Upper lobe of left lung (tissue), 4 donors: ENCODE measurements at regions not wholly inside any gene's neighbourhood (a gene's known extent, or its start where the extent isn't known, plus 50 kb on each side); places are given as distances from the start of the nearest gene placed in this dataset.

ENCODE experiments used
- CTCF ChIP-seq, 6 experiments: fragments of 450-650 bp in 4 of 6; fragments of 200-600 bp in 2 of 6; sonication (generic) in 2 of 6; IDR thresholded peaks; one replicate each; pipeline ENCODE4 v1.5.1; 2016 to 2019; ENCODE audit warnings: antibody characterized with exemption in 6 of 6
- EP300 ChIP-seq, 4 donors: sonication (generic); formaldehyde crosslinking; IDR thresholded peaks; one replicate each; pipeline ENCODE4 v1.5.1; 2017; ENCODE audit warnings: antibody characterized with exemption in 4 of 4, control low read depth in 2 of 4
- POLR2A ChIP-seq, 4 donors: fragments of 450-650 bp; IDR thresholded peaks; one replicate each; pipeline ENCODE4 v1.5.1; 2016 to 2017; ENCODE audit warnings: antibody characterized with exemption in 4 of 4, mild to moderate bottlenecking in 2 of 4
- POLR2AphosphoS5 ChIP-seq, 2 donors: sonication (generic); formaldehyde crosslinking; IDR thresholded peaks; one replicate each; pipeline ENCODE4 v1.5.1; 2017; ENCODE audit warnings: antibody characterized with exemption in 2 of 2

DNA sequence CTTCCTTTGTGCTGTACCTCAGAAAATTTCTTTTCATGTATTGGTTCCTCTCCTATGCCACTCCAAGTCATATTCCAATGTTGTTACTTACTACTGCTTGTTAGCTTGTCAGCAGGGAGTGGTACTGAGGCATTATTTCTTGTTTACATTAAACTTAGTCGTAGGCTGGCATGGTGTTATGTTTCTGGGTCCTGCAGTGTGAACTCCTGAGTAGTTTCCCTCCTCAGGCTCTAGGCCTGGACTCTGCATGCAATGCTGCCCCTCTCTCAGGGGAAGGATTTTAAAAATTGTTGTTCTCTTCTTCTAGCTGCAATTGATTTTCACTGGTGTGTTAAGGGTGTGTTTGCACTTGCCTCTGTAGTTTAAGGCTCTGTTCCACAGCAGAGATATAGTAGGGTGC is 671.6 kb downstream of the PLCL1 start:
- no peak for TF ChIP-seq CTCF (IDR thresholded peaks at IDR 0.05)
- TF ChIP-seq POLR2AphosphoS5 (IDR thresholded peaks at IDR 0.05): no peak
- TF ChIP-seq EP300 (IDR thresholded peaks at IDR 0.05): no peak
- no peak for TF ChIP-seq POLR2A (IDR thresholded peaks at IDR 0.05)
